ENCODE measurements at regions not wholly inside any gene's neighbourhood (a gene's known extent, or its start where the extent isn't known, plus 50 kb on each side); places are given as distances from the start of the nearest gene placed in this dataset.
"Not testable (repeated sequence)": the region's sequence is repeated elsewhere in the genome, so short reads cannot be mapped to it uniquely, and the experiment has no call there.

- not testable (repeated sequence) for DNase-seq (ENCODE audit: low read depth); H3K4me3 ChIP-seq (ENCODE audit: low read depth, low read length)
- TF ChIP-seq, protein P1, sequence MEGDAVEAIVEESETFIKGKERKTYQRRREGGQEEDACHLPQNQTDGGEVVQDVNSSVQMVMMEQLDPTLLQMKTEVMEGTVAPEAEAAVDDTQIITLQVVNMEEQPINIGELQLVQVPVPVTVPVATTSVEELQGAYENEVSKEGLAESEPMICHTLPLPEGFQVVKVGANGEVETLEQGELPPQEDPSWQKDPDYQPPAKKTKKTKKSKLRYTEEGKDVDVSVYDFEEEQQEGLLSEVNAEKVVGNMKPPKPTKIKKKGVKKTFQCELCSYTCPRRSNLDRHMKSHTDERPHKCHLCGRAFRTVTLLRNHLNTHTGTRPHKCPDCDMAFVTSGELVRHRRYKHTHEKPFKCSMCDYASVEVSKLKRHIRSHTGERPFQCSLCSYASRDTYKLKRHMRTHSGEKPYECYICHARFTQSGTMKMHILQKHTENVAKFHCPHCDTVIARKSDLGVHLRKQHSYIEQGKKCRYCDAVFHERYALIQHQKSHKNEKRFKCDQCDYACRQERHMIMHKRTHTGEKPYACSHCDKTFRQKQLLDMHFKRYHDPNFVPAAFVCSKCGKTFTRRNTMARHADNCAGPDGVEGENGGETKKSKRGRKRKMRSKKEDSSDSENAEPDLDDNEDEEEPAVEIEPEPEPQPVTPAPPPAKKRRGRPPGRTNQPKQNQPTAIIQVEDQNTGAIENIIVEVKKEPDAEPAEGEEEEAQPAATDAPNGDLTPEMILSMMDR (IDR thresholded peaks at IDR 0.05; ENCODE audit: insufficient read depth, low read length) = peak; percentile 29
These were observed 351.5 kb downstream of the SPATA31A6 start for GRCh38 chr9:42534984-42535325.

- H3K4me3 ChIP-seq (ENCODE audit: low read depth, low read length) = peak overlapping the region; percentile 44
- DNase-seq (ENCODE audit: low read depth) = not testable (repeated sequence)
- TF ChIP-seq, protein P1 (IDR thresholded peaks at IDR 0.05; ENCODE audit: insufficient read depth, low read length) = peak; percentile 10
These were observed 367.4 kb downstream of the SPATA31A6 start for GRCh38 chr9:42550789-42551357.

DNA sequence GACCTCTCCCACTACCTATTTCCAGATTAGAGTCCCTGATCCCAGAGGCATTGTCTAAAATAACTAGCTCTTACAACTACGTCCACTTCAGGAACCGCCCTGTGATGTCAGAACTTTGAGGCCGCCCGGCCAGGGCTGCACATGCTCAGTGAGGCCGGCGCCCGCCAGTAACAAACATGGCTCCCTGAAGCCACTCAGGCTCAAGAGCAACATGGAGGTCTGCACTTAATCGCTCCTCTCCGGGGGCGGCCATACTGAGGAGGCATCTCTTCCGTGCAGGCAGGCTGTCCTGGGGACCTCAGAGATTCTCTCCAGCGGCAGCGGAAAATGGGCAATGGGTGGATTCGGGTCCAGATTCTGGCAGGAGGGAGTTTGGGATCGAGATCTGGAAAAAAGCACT lies 385.1 kb downstream of the SPATA31A6 start:
- DNase-seq (ENCODE audit: low read depth) = not testable (repeated sequence)
- H3K4me3 ChIP-seq (ENCODE audit: low read depth, low read length) = peak overlapping the region; percentile 31

GRCh38 chr9:42568942-42569556 lies 385.6 kb downstream of the SPATA31A6 start:
- H3K4me3 ChIP-seq (ENCODE audit: low read depth, low read length) = peak overlapping the region; percentile 56
- not testable (repeated sequence) for DNase-seq (ENCODE audit: low read depth)

DNA sequence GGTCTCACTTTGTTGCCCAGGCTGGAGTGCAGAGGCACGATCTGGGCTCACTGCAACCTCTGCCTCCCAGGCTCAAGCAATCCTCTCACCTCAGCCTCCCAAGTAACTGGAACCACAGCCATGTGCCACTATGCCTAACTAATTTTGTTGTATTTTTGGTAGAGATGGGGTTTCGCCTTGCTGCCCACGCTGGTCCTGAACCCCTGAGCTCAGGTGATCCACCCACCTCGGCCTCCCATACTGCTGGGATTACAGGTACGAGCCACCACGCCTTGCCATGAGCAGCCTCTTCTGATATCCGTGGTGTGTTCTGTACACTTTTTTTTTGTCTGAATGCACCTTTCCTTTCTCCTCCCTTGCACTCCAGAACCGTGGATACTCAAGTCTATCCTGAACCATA lies 394.4 kb downstream of the SPATA31A6 start:
- DNase-seq (ENCODE audit: low read depth); H3K4me3 ChIP-seq (ENCODE audit: low read depth, low read length): not testable (repeated sequence)
